Ascending aorta (tissue), 2 donors: ENCODE measurements at regions not wholly inside any gene's neighbourhood (a gene's known extent, or its start where the extent isn't known, plus 50 kb on each side); places are given as distances from the start of the nearest gene placed in this dataset.

Experiments used
- DNase-seq, 2 donors: peaks; one replicate each; pipeline ENCODE4 v3.0.0-alpha.2; 2019; ENCODE audit warnings: low spot score in 2 of 2
- H3K27ac ChIP-seq, 2 donors: fragments of 200-600 bp; sonication (generic); one replicate each; pipeline ENCODE4 v1.5.1; 2016 to 2017; ENCODE audit warnings: mild to moderate bottlenecking in 1 of 2
- H3K27me3 ChIP-seq: fragments of 200-600 bp; sonication (generic); one replicate; pipeline ENCODE4 v1.5.1; 2017
- H3K36me3 ChIP-seq, 2 donors: fragments of 200-600 bp; sonication (generic); one replicate each; pipeline ENCODE4 v1.5.1; 2016
- H3K4me1 ChIP-seq, 2 donors: fragments of 200-600 bp; sonication (generic); one replicate each; pipeline ENCODE4 v1.5.1; 2016 to 2017; ENCODE audit warnings: mild to moderate bottlenecking in 1 of 2
- H3K4me3 ChIP-seq, 2 donors: fragments of 200-600 bp; sonication (generic); one replicate each; pipeline ENCODE4 v1.5.1; 2016 to 2017; ENCODE audit warnings: mild to moderate bottlenecking in 1 of 2
- H3K9me3 ChIP-seq, 2 donors: fragments of 200-600 bp; sonication (generic); one replicate each; pipeline ENCODE4 v1.5.1; 2016
- intact Hi-C: fragments of 100-400 bp; cut with DNase I; formaldehyde crosslinking; loops from one replicate; pipeline ENCODE4 v1.15.1; 2023
- TF ChIP-seq, protein P1 (sequence below), 3 experiments: fragments of 200-600 bp in 2 of 3; fragments of 450-650 bp in 1 of 3; sonication (generic) in 2 of 3; IDR thresholded peaks; one replicate each; pipeline ENCODE4 v1.5.1; 2016 to 2019; ENCODE audit warnings: antibody characterized with exemption in 3 of 3, mild to moderate bottlenecking in 1 of 3, moderate library complexity in 1 of 3

DNA sequence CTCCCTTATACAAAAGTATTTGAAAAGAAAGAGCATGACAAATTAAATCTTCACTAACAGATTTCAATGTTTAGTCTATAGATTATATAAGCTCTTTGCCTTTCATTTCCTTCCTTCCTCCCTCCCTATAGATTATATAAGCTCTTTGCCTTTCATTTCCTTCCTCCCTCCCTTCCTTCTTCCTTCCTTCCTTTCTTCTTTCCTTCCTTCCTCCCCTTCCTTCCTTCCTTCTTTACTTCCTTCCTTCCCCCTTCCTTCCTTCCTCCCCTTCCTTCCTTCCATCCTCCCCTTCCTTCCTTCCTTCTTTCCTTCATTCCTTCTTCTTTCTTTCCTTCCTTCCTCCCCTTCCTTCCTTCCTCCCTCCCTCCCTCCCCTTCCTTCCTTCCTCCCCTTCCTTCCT is 209.8 kb upstream of the CBLB start:
- no peak for DNase-seq
- no peaks in the 10 kb centered on the region for H3K9me3 ChIP-seq
- no peak overlapping the region for H3K4me3 ChIP-seq
- intact Hi-C loops = no loop called here
- H3K4me1 ChIP-seq = no peaks in the 10 kb centered on the region
- no peaks in the 10 kb centered on the region for H3K36me3 ChIP-seq
- H3K27ac ChIP-seq = no peak overlapping the region
- no peaks in the 10 kb centered on the region for H3K27me3 ChIP-seq
- TF ChIP-seq, protein P1, sequence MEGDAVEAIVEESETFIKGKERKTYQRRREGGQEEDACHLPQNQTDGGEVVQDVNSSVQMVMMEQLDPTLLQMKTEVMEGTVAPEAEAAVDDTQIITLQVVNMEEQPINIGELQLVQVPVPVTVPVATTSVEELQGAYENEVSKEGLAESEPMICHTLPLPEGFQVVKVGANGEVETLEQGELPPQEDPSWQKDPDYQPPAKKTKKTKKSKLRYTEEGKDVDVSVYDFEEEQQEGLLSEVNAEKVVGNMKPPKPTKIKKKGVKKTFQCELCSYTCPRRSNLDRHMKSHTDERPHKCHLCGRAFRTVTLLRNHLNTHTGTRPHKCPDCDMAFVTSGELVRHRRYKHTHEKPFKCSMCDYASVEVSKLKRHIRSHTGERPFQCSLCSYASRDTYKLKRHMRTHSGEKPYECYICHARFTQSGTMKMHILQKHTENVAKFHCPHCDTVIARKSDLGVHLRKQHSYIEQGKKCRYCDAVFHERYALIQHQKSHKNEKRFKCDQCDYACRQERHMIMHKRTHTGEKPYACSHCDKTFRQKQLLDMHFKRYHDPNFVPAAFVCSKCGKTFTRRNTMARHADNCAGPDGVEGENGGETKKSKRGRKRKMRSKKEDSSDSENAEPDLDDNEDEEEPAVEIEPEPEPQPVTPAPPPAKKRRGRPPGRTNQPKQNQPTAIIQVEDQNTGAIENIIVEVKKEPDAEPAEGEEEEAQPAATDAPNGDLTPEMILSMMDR (IDR thresholded peaks at IDR 0.05) = no peak

DNA sequence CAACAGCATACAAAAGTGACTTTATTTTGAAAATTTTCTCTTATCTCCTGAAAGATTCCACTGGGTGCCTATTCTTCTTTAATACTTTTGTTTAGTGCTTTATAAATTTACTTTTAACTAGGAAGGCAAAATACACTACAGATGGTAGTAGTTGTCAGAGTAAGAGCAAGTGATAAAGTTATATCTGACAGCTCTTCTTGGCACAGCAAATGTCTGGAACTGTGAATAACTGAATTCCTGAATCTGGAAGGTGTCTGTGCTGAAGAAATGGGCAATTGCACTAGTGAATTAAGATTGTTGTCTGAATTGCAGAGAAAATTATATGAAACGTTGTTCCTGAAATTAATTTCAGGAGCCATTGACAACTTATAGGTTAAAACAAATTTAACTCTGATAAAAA is 213.8 kb upstream of the CBLB start:
- Histone ChIP-seq H3K27ac (no peak overlapping the region), H3K36me3 (no peaks in the 10 kb centered on the region), H3K4me1 (no peaks in the 10 kb centered on the region), H3K27me3 (no peaks in the 10 kb centered on the region), H3K4me3 (no peak overlapping the region), H3K9me3 (no peaks in the 10 kb centered on the region)
- TF ChIP-seq, protein P1 (IDR thresholded peaks at IDR 0.05) = no peak
- no peak for DNase-seq
- intact Hi-C loops = no loop called here

DNA sequence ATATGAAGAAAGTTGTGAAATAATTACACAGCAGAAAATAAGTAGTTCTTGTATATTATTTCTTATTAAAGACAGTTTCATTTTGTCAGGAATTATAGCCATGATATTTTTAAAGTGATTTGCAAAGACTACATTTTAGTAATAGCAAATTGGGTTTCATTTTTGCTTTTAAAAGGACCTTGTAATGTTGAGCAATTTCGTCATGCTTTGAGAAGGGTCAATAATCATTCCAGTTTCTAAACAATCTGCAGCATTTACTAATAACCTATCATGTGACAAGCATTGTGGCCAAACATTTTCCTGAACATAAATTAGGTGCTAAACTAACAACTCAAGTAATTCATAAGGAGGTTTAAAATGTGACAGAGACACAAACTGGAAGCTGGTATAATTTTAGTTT is 214.4 kb upstream of the CBLB start:
- H3K36me3 ChIP-seq = no peaks in the 10 kb centered on the region
- intact Hi-C loops = no loop called here
- no peak overlapping the region for H3K4me3 ChIP-seq
- no peak overlapping the region for H3K27ac ChIP-seq
- TF ChIP-seq, protein P1 (IDR thresholded peaks at IDR 0.05) = no peak
- H3K4me1 ChIP-seq = no peaks in the 10 kb centered on the region
- DNase-seq = no peak
- H3K27me3 ChIP-seq = no peaks in the 10 kb centered on the region
- no peaks in the 10 kb centered on the region for H3K9me3 ChIP-seq

DNA sequence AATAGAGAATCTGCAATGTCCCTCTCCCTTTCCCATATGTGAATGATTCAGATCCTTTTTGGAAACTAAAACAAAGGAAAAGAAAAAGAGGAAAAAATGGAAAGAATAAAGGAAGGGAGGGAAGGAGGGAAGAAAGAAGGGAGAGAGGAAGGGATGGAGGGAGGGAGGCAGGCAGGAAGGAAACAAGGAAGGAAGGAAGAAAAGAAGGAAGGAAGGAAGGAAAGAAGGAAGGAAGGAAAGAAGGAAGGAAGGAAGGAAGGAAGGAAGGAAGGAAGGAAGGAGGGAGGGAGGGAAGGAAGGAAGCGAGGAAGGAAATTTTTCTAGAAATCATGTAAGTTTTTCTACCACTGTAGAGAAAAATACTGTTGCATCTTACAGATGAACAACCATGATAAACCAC is 215.0 kb upstream of the CBLB start:
- Histone ChIP-seq H3K36me3 (no peaks in the 10 kb centered on the region), H3K27me3 (no peaks in the 10 kb centered on the region), H3K27ac (no peak overlapping the region), H3K4me1 (no peaks in the 10 kb centered on the region), H3K4me3 (no peak overlapping the region), H3K9me3 (no peaks in the 10 kb centered on the region)
- TF ChIP-seq, protein P1 (IDR thresholded peaks at IDR 0.05) = no peak
- DNase-seq = no peak
- intact Hi-C loops = no loop called here

DNA sequence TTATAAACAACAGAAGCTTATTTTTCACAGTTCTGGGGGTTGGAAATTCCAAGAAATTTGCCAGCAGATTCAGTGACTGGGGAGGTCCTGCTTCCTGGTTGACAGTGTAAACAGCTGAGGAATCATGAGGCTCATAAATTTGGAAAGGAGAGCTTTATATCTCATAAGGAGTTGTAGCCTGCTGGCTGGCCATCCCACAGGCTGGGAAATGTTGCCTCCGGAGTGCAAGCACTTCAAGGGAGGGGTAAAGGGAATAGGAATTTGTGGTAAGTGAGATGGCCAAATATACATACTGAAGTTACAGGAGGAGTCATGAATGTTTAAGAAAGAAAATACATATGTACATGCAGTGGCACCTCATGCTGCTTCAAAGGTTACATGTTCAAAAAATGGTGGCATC is 217.2 kb upstream of the CBLB start:
- no peaks in the 10 kb centered on the region for H3K27me3 ChIP-seq
- no peaks in the 10 kb centered on the region for H3K36me3 ChIP-seq
- H3K27ac ChIP-seq = no peak overlapping the region
- H3K9me3 ChIP-seq = no peaks in the 10 kb centered on the region
- intact Hi-C loops = no loop called here
- no peaks in the 10 kb centered on the region for H3K4me1 ChIP-seq
- DNase-seq = no peak
- TF ChIP-seq, protein P1 (IDR thresholded peaks at IDR 0.05) = no peak
- H3K4me3 ChIP-seq = no peak overlapping the region

DNA sequence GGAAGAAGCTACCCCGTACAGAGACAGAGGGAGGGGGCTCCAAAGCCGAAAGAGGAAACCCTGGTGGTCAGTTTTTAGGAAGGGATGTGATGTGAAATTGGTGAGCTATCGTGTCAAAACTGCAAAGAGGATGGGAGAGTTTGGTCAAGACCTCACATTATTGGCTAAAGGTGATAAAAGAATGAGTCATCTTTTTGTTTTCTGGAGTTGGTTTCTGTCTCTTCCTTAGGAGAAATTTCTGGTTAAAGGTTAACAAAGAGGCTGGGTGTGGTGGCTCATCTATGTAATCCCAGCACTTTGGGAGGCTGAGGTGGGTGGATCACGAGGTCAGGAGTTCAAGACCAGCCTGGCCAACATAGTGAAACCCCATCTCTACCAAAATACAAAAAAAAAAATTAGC is 217.8 kb upstream of the CBLB start:
- H3K36me3 ChIP-seq = no peaks in the 10 kb centered on the region
- no peaks in the 10 kb centered on the region for H3K4me1 ChIP-seq
- no peaks in the 10 kb centered on the region for H3K9me3 ChIP-seq
- no peak overlapping the region for H3K4me3 ChIP-seq
- no peak for DNase-seq
- no peak overlapping the region for H3K27ac ChIP-seq
- TF ChIP-seq, protein P1 (IDR thresholded peaks at IDR 0.05) = no peak
- intact Hi-C loops = no loop called here
- H3K27me3 ChIP-seq = no peaks in the 10 kb centered on the region
